K562 (cell line): ENCODE measurements at regions not wholly inside any gene's neighbourhood (a gene's known extent, or its start where the extent isn't known, plus 50 kb on each side); places are given as distances from the start of the nearest gene placed in this dataset.

Experiments
- ATAC-seq: fragments of 200-7000 bp; cut with Tn5 transposase; 3 replicates; pipeline ENCODE4 v1.9.1; 2020; ENCODE audit warnings: moderate library complexity
- BruUV-seq: library from RNA; stranded (reverse); fragments of 400-500 nt; replicated peaks from 2 replicates; lab custom pipeline; 2021; lab: Mats Ljungman, UMichigan
- CTCF ChIA-PET: fragments of 300-600 bp; formaldehyde crosslinking; extraction: SDS; loops from one replicate; lab custom pipeline; 2021; ENCODE audit warnings: low intra/inter-chr PET ratio; lab: Yijun Ruan, JAX
- POLR2A ChIA-PET: fragments of 300-600, 350-650 bp; sonication (Branson Sonifier 250); formaldehyde crosslinking; extraction: SDS; loops from one replicate; lab custom pipeline; 2021; ENCODE audit warnings: antibody characterized with exemption, inconsistent platforms; lab: Yijun Ruan, JAX
- DNase-seq, 4 experiments: peaks; one replicate each; pipeline versions ENCODE4 v3.0.0 to v3.0.0-alpha.2; 2011 to 2018; ENCODE audit warnings: low spot score in 3 of 4, mixed read lengths in 3 of 4; ENCODE audit errors: extremely low read depth in 1 of 4
- FAIRE-seq: peaks from 2 replicates; lab custom pipeline; 2011; peaks lifted over from hg19 to GRCh38; lab: Jason Lieb, UNC
- H2AFZ ChIP-seq: 2 replicates; pipeline ENCODE4 v1.6.0; 2011; ENCODE audit warnings: low read depth, low read length, control low read depth, inconsistent platforms
- H3K27ac ChIP-seq: fragments of 200-600 bp; 3 replicates; pipeline ENCODE4 v1.8.0; 2011; ENCODE audit warnings: low read depth, mild to moderate bottlenecking, control low read depth, inconsistent platforms, low read length, moderate library complexity, mixed read lengths; ENCODE audit errors: extremely low read depth
- H3K27me3 ChIP-seq, 2 experiments: fragments of 300-600 bp in 1 of 2; 2 replicates in 1 of 2; 3 replicates in 1 of 2; pipeline versions ENCODE4 v1.6.0 to v1.8.0; 2011; ENCODE audit warnings: inconsistent platforms in 2 of 2, low read length in 2 of 2, mild to moderate bottlenecking in 1 of 2, mixed read lengths in 1 of 2, moderate library complexity in 1 of 2; ENCODE audit not compliant: control insufficient read depth in 2 of 2, insufficient read depth in 2 of 2
- H3K36me3 ChIP-seq: fragments of 300-600 bp; 3 replicates; pipeline ENCODE4 v1.8.0; 2011; ENCODE audit warnings: mild to moderate bottlenecking, low read length, inconsistent platforms; ENCODE audit not compliant: control insufficient read depth, insufficient read depth
- H3K4me1 ChIP-seq, 2 experiments: fragments of 200-600 bp in 1 of 2; replicated peaks in 1 of 2; 2 replicates in 1 of 2; 3 replicates in 1 of 2; pipeline versions ENCODE4 v1.5.1 to v1.8.0; 2011; ENCODE audit warnings: inconsistent platforms in 2 of 2, low read length in 2 of 2, mild to moderate bottlenecking in 1 of 2, mixed read lengths in 1 of 2, moderate library complexity in 1 of 2; ENCODE audit not compliant: control insufficient read depth in 2 of 2, insufficient read depth in 2 of 2
- H3K4me2 ChIP-seq: 2 replicates; pipeline ENCODE4 v1.6.1; 2011; ENCODE audit warnings: low read length, control low read depth, inconsistent platforms, mixed read lengths; ENCODE audit not compliant: insufficient read depth
- H3K4me3 ChIP-seq: fragments of 200-600 bp; sonication (generic), shearing (Covaris generic); 2 replicates; pipeline ENCODE4 v1.5.1; 2016; ENCODE audit warnings: control low read depth, inconsistent platforms
- H3K79me2 ChIP-seq: fragments of 200-600 bp; 3 replicates; pipeline ENCODE4 v1.8.0; 2011; ENCODE audit warnings: low read length, inconsistent platforms; ENCODE audit not compliant: control insufficient read depth, insufficient read depth
- H3K9ac ChIP-seq, 2 experiments: 2 replicates each; pipeline versions ENCODE4 v1.6.0 to v1.6.1; 2011; ENCODE audit warnings: low read depth in 2 of 2, low read length in 2 of 2, control low read depth in 1 of 2, inconsistent platforms in 1 of 2, mild to moderate bottlenecking in 1 of 2, mixed read lengths in 1 of 2; ENCODE audit not compliant: insufficient read depth in 1 of 2
- H3K9me1 ChIP-seq: one replicate; pipeline ENCODE4 v1.6.0; 2011; ENCODE audit warnings: inconsistent platforms, mild to moderate bottlenecking, low read length, moderate library complexity; ENCODE audit not compliant: control insufficient read depth, insufficient read depth
- H3K9me3 ChIP-seq: replicated peaks from 2 replicates; pipeline ENCODE4 v1.5.1; 2011; ENCODE audit warnings: low read depth, low read length, inconsistent platforms; ENCODE audit not compliant: control insufficient read depth, insufficient read depth
- H4K20me1 ChIP-seq: replicated peaks from 2 replicates; pipeline ENCODE4 v1.6.1; 2011; ENCODE audit warnings: low read length, inconsistent platforms, mixed read lengths; ENCODE audit not compliant: control insufficient read depth, insufficient read depth
- ATF3 ChIP-seq, 2 experiments: fragments of 450-650 bp in 1 of 2; sonication (generic) in 1 of 2; formaldehyde crosslinking in 1 of 2; IDR thresholded peaks in 1 of 2; conservative IDR thresholded peaks in 1 of 2; 2 replicates each; pipeline versions ENCODE4 v1.6.1 to v1.8.1; 2016 to 2023; ENCODE audit warnings: mild to moderate bottlenecking in 2 of 2, moderate library complexity in 2 of 2, inconsistent platforms in 1 of 2, missing genetic modification reagents in 1 of 2
- CEBPB ChIP-seq: fragments of 450-650 bp; IDR thresholded peaks from 2 replicates; pipeline ENCODE4 v1.6.1; 2016; ENCODE audit warnings: missing genetic modification characterization, missing compliant biosample characterization
- DEAF1 ChIP-seq: fragments of 450-650 bp; formaldehyde crosslinking; IDR thresholded peaks from 2 replicates; pipeline ENCODE4 v1.4.0; 2020; ENCODE audit warnings: mild to moderate bottlenecking, moderate library complexity
- KLF6 ChIP-seq: fragments of 250-450 bp; sonication (Bioruptor Pico); IDR thresholded peaks from 2 replicates; pipeline ENCODE4 v1.4.0; 2020; ENCODE audit warnings: mild to moderate bottlenecking, moderate library complexity, borderline replicate concordance
- POLR2B ChIP-seq: fragments of 450-650 bp; IDR thresholded peaks from 2 replicates; pipeline ENCODE4 v1.6.1; 2018; ENCODE audit warnings: low read depth; ENCODE audit not compliant: partially characterized antibody
- PTBP1 ChIP-seq: fragments of 200-400 bp; formaldehyde crosslinking; IDR thresholded peaks from 2 replicates; pipeline ENCODE4 v1.6.1; 2017; ENCODE audit warnings: low read depth, low read length
- SIRT6 ChIP-seq: IDR thresholded peaks from one replicate; pipeline ENCODE4 v1.6.1; 2012; ENCODE audit warnings: low read depth, mild to moderate bottlenecking, control low read depth, inconsistent platforms, low read length, moderate library complexity
- SP1 ChIP-seq: sonication (generic); formaldehyde crosslinking; IDR thresholded peaks from 2 replicates; pipeline ENCODE4 v1.8.1; 2022; ENCODE audit warnings: mild to moderate bottlenecking, missing genetic modification reagents
- ZNF707 ChIP-seq: fragments of 250-450 bp; sonication (Bioruptor Pico); conservative IDR thresholded peaks from 2 replicates; pipeline ENCODE4 v1.8.0; 2022; ENCODE audit warnings: inconsistent platforms, mild to moderate bottlenecking, moderate library complexity
- ZNF717 ChIP-seq: fragments of 250-450 bp; sonication (Bioruptor Pico); IDR thresholded peaks from 2 replicates; pipeline ENCODE4 v1.5.0; 2021
- ZSCAN32 ChIP-seq: fragments of 450-650 bp; formaldehyde crosslinking; IDR thresholded peaks from 2 replicates; pipeline ENCODE4 v1.4.0; 2020; ENCODE audit warnings: mild to moderate bottlenecking, moderate library complexity
- WGBS: fragments of 100-300 bp; shearing (Covaris generic); methylation state at CpG from one replicate; pipeline ENCODE4 v1.1.6; 2016; ENCODE audit warnings: low coverage, mixed read lengths; ENCODE audit not compliant: insufficient coverage; ENCODE audit errors: missing lambda C conversion rate; 5-methylcytosine and 5-hydroxymethylcytosine counted together
- in situ Hi-C: fragments of 300-500 bp; cut with MboI; formaldehyde crosslinking; loops from 4 replicates; pipeline ENCODE4 v1.15.0; 2018; ENCODE audit warnings: inconsistent platforms, mixed read lengths
- intact Hi-C: fragments of 100-400 bp; cut with micrococcal nuclease; formaldehyde crosslinking; loops from 2 replicates; pipeline ENCODE4 v1.14.2; 2022

- no peak for FAIRE-seq
- ATAC-seq = no peak
- DNase-seq = no peak
- Histone ChIP-seq H3K4me2 (no peak overlapping the region), H3K9me1 (no peaks in the 10 kb centered on the region), H3K4me3 (no peak overlapping the region), H3K79me2 (no peaks in the 10 kb centered on the region), H3K27ac (no peak overlapping the region), H3K9ac (no peak overlapping the region), H3K4me1 (peaks cover 0 to 3% of the 10 kb centered on the region in 2 experiments; a peak in 1 of 5 replicates), H3K9me3 (no peaks in the 10 kb centered on the region), H3K36me3 (no peaks in the 10 kb centered on the region), H3K27me3 (peaks cover 37 to 74% of the 10 kb centered on the region in 2 experiments; a peak in 4 of 5 replicates), H4K20me1 (peaks cover 4% of the 10 kb centered on the region), H2AFZ (no peak overlapping the region)
- WGBS = 0% methylated on average over 10 of the region's 10 CpGs
- POLR2A ChIA-PET = no interaction called here
- no peak for TF ChIP-seq SP1
- TF ChIP-seq ZSCAN32 (CRISPR knock-in tag) = no peak
- TF ChIP-seq CEBPB (tag) = no peak
- no peak for TF ChIP-seq POLR2B
- no peak for TF ChIP-seq ZNF707
- no TSS peak for BruUV-seq
- intact Hi-C loops = no loop called here
- CTCF ChIA-PET = no interaction called here
- in situ Hi-C loops = no loop called here
Measured at GRCh38 chr5:2169430-2169808, 286.7 kb upstream of the IRX4 start.

GRCh38 chr5:2168601-2169429 is 286.1 kb upstream of the IRX4 start:
- H3K27me3 ChIP-seq = peaks cover 41 to 79% of the 10 kb centered on the region in 2 experiments; a peak in 4 of 5 replicates
- H3K9me3 ChIP-seq = no peaks in the 10 kb centered on the region
- ChIA-PET CTCF (no interaction called here), POLR2A (no interaction called here)
- intact Hi-C loops (no loop called here), in situ Hi-C loops (no loop called here)
- no peaks in the 10 kb centered on the region for H3K9me1 ChIP-seq
- H3K79me2 ChIP-seq = no peaks in the 10 kb centered on the region
- H3K4me2 ChIP-seq = no peak overlapping the region
- BruUV-seq = no TSS peak
- peaks cover 4% of the 10 kb centered on the region for H4K20me1 ChIP-seq
- H3K4me3 ChIP-seq = no peak overlapping the region
- H3K36me3 ChIP-seq = no peaks in the 10 kb centered on the region
- FAIRE-seq (no peak), DNase-seq (no peak), ATAC-seq (no peak)
- under 1% methylated on average over 24 of the region's 24 CpGs for WGBS
- H3K27ac ChIP-seq = no peak overlapping the region
- TF ChIP-seq SIRT6 (no peak), ZNF717 (CRISPR knock-in tag) (no peak), ATF3 (IDR thresholded peaks at IDR 0.05) (no peak), ATF3 (CRISPR knock-in tag; conservative IDR thresholded peaks at IDR 0.05) (no peak), KLF6 (CRISPR knock-in tag) (no peak), DEAF1 (CRISPR knock-in tag) (no peak), PTBP1 (no peak)
- no peak overlapping the region for H3K9ac ChIP-seq
- H2AFZ ChIP-seq = no peak overlapping the region
- H3K4me1 ChIP-seq = peaks cover 0 to 3% of the 10 kb centered on the region in 2 experiments; a peak in 1 of 5 replicates
